Common myeloid progenitor, CD34-positive (primary cell): ENCODE measurements at regions not wholly inside any gene's neighbourhood (a gene's known extent, or its start where the extent isn't known, plus 50 kb on each side); places are given as distances from the start of the nearest gene placed in this dataset.

Experiments
- CTCF ChIA-PET: fragments of 350-600 bp; sonication (Branson Sonifier 250); formaldehyde crosslinking; loops from one replicate; lab custom pipeline; 2021; ENCODE audit warnings: antibody characterized with exemption; lab: Charles Lee
- POLR2A ChIA-PET: fragments of 350-600 bp; sonication (Branson Sonifier 250); formaldehyde crosslinking; loops from one replicate; lab custom pipeline; 2021; ENCODE audit warnings: antibody characterized with exemption; lab: Charles Lee
- DNase-seq, 3 donors: peaks; one replicate each; pipeline versions ENCODE4 v3.0.0 to v3.0.0-alpha.2; 2013
- H3K27ac ChIP-seq, 2 experiments: 1 replicate in 1 of 2; 2 replicates in 1 of 2; pipeline ENCODE4 v1.7.0; 2013; ENCODE audit warnings: inconsistent platforms in 2 of 2, low read length in 2 of 2, mild to moderate bottlenecking in 2 of 2, low read depth in 1 of 2, moderate library complexity in 1 of 2; ENCODE audit not compliant: severe bottlenecking in 2 of 2, insufficient read depth in 1 of 2, poor library complexity in 1 of 2
- H3K27me3 ChIP-seq, 5 experiments: replicated peaks in 2 of 5; 1 replicate in 3 of 5; 2 replicates in 2 of 5; pipeline versions ENCODE4 v1.6.1 to v1.7.0; 2013; ENCODE audit warnings: low read length in 4 of 5, mild to moderate bottlenecking in 2 of 5, moderate library complexity in 2 of 5, inconsistent platforms in 1 of 5; ENCODE audit not compliant: insufficient read depth in 5 of 5, control insufficient read depth in 4 of 5
- H3K36me3 ChIP-seq, 4 experiments: 1 replicate in 2 of 4; 2 replicates in 2 of 4; pipeline versions ENCODE4 v1.6.1 to v1.7.0; 2013; ENCODE audit warnings: low read length in 3 of 4, control low read depth in 1 of 4, mild to moderate bottlenecking in 1 of 4; ENCODE audit not compliant: control insufficient read depth in 4 of 4, insufficient read depth in 4 of 4
- H3K4me1 ChIP-seq, 4 experiments: 1 replicate in 3 of 4; 2 replicates in 1 of 4; pipeline versions ENCODE4 v1.6.1 to v1.7.1; 2013; ENCODE audit warnings: low read length in 3 of 4, mild to moderate bottlenecking in 3 of 4, control low read depth in 1 of 4, inconsistent platforms in 1 of 4, moderate library complexity in 1 of 4; ENCODE audit not compliant: control insufficient read depth in 4 of 4, insufficient read depth in 4 of 4; ENCODE audit errors: control extremely low read depth in 1 of 4
- H3K4me3 ChIP-seq, 7 experiments: 1 replicate in 4 of 7; 2 replicates in 3 of 7; pipeline versions ENCODE4 v1.5.1 to v1.7.0; 2013; ENCODE audit warnings: mild to moderate bottlenecking in 7 of 7, low read length in 6 of 7, moderate library complexity in 6 of 7, inconsistent platforms in 2 of 7, low read depth in 2 of 7, control low read depth in 1 of 7; ENCODE audit not compliant: insufficient read depth in 4 of 7, control insufficient read depth in 1 of 7; ENCODE audit errors: extremely low read depth in 1 of 7
- H3K9me3 ChIP-seq, 5 experiments: 1 replicate in 4 of 5; 2 replicates in 1 of 5; pipeline versions ENCODE4 v1.6.1 to v1.7.1; 2013; ENCODE audit warnings: low read length in 4 of 5, mild to moderate bottlenecking in 2 of 5, inconsistent platforms in 1 of 5, low read depth in 1 of 5, moderate library complexity in 1 of 5; ENCODE audit not compliant: control insufficient read depth in 4 of 5, insufficient read depth in 2 of 5; ENCODE audit errors: control extremely low read depth in 1 of 5
- WGBS: methylation state at CpG from one replicate; pipeline ENCODE4 v1.1.5; 2013; ENCODE audit not compliant: insufficient coverage; 5-methylcytosine and 5-hydroxymethylcytosine counted together

GRCh38 chr12:111029732-111030131, 109.4 kb upstream of the MYL2 start:
- ChIA-PET CTCF (interaction anchor here (0.6 to 1.6 kb wide), 3 partner anchors 29 to 283 kb away, joined by 3 read pairs; no protein-coding TSS in a partner anchor), POLR2A (no interaction called here)
- Histone ChIP-seq H3K27me3 (peaks cover 18 to 87% (median 39%) of the 10 kb centered on the region in 5 experiments), H3K4me3 (no peak overlapping the region), H3K27ac (no peak overlapping the region), H3K4me1 (peaks cover 0 to 14% (median 13%) of the 10 kb centered on the region in 4 experiments), H3K9me3 (no peaks in the 10 kb centered on the region), H3K36me3 (no peaks in the 10 kb centered on the region)
- no peak for DNase-seq
- 76% methylated on average over 5 of the region's 5 CpGs for WGBS

- no peaks in the 10 kb centered on the region for H3K36me3 ChIP-seq
- no peak overlapping the region for H3K4me3 ChIP-seq
- no peak for DNase-seq
- H3K4me1 ChIP-seq = peaks cover 0 to 12% (median 9%) of the 10 kb centered on the region in 4 experiments
- WGBS = 100% methylated on average over 4 of the region's 4 CpGs
- CTCF ChIA-PET = interaction anchor here (1.2 to 1.6 kb wide), 2 partner anchors 65 to 284 kb away, joined by 3 read pairs; no protein-coding TSS in a partner anchor
- POLR2A ChIA-PET = no interaction called here
- H3K27ac ChIP-seq = no peak overlapping the region
- no peaks in the 10 kb centered on the region for H3K9me3 ChIP-seq
- peaks cover 18 to 83% (median 39%) of the 10 kb centered on the region in 5 experiments for H3K27me3 ChIP-seq
Measured at GRCh38 chr12:111029305-111029704, 108.9 kb upstream of the MYL2 start.

- DNase-seq = no peak
- H3K27me3 ChIP-seq = peaks cover 18 to 79% (median 39%) of the 10 kb centered on the region in 5 experiments
- CTCF ChIA-PET = interaction anchor here (1.2 to 1.6 kb wide), 2 partner anchors 65 to 284 kb away, joined by 3 read pairs; no protein-coding TSS in a partner anchor
- H3K9me3 ChIP-seq = no peaks in the 10 kb centered on the region
- WGBS = 92% methylated on average over 1 of the region's 2 CpGs
- H3K27ac ChIP-seq = no peak overlapping the region
- no peak overlapping the region for H3K4me3 ChIP-seq
- no peaks in the 10 kb centered on the region for H3K36me3 ChIP-seq
- peaks cover 0 to 7% (median 6%) of the 10 kb centered on the region in 4 experiments for H3K4me1 ChIP-seq
- POLR2A ChIA-PET = no interaction called here
Measured at GRCh38 chr12:111028830-111029229, 108.5 kb upstream of the MYL2 start.

GRCh38 chr12:111027431-111027830, 107.1 kb upstream of the MYL2 start:
- H3K27me3 ChIP-seq = peaks cover 12 to 72% (median 27%) of the 10 kb centered on the region in 5 experiments
- no peak overlapping the region for H3K27ac ChIP-seq
- H3K9me3 ChIP-seq = no peaks in the 10 kb centered on the region
- no peaks in the 10 kb centered on the region for H3K4me1 ChIP-seq
- H3K36me3 ChIP-seq = no peaks in the 10 kb centered on the region
- ChIA-PET CTCF (interaction anchor here (0.8 to 2.0 kb wide), 7 partner anchors 11 to 287 kb away, joined by 3 to 7 read pairs (median 4); no protein-coding TSS in a partner anchor), POLR2A (interaction anchor here (0.5 kb wide), 1 partner anchor 65 kb away, joined by 3 read pairs; no protein-coding TSS in a partner anchor)
- DNase-seq = no peak
- no peak overlapping the region for H3K4me3 ChIP-seq
- 100% methylated on average over 1 of the region's 3 CpGs for WGBS

GRCh38 chr12:111025792-111026430, 105.5 kb upstream of the MYL2 start:
- Histone ChIP-seq H3K4me3 (no peak overlapping the region), H3K36me3 (no peaks in the 10 kb centered on the region), H3K4me1 (no peaks in the 10 kb centered on the region), H3K27ac (no peak overlapping the region), H3K27me3 (peaks cover 2 to 57% (median 15%) of the 10 kb centered on the region in 5 experiments), H3K9me3 (no peaks in the 10 kb centered on the region)
- DNase-seq = no peak
- WGBS = 60% methylated on average over 5 of the region's 8 CpGs
- CTCF ChIA-PET = interaction anchor here (0.8 to 4.5 kb wide), 4 partner anchors 12 to 274 kb away, joined by 3 to 31 read pairs (median 5); no protein-coding TSS in a partner anchor
- POLR2A ChIA-PET = no interaction called here

GRCh38 chr12:111025301-111025700, 104.9 kb upstream of the MYL2 start:
- Histone ChIP-seq H3K4me3 (no peak overlapping the region), H3K4me1 (no peaks in the 10 kb centered on the region), H3K36me3 (no peaks in the 10 kb centered on the region), H3K27me3 (peaks cover 1 to 51% (median 10%) of the 10 kb centered on the region in 5 experiments), H3K27ac (no peak overlapping the region), H3K9me3 (no peaks in the 10 kb centered on the region)
- POLR2A ChIA-PET = no interaction called here
- WGBS = 65% methylated on average over 7 of the region's 7 CpGs
- no peak for DNase-seq
- CTCF ChIA-PET = interaction anchor here (0.8 to 4.5 kb wide), 3 partner anchors 101 to 275 kb away, joined by 3 to 31 read pairs (median 4); no protein-coding TSS in a partner anchor
